Naive B cell (primary cell): ENCODE measurements at regions not wholly inside any gene's neighbourhood (a gene's known extent, or its start where the extent isn't known, plus 50 kb on each side); places are given as distances from the start of the nearest gene placed in this dataset.

Experiments used
- ATAC-seq, 2 donors: fragments of 150-1000 bp; cut with Tn5 transposase; 2 replicates each; pipeline ENCODE4 v1.10.0; 2021; ENCODE audit warnings: low read depth in 2 of 2, mild to moderate bottlenecking in 2 of 2, moderate library complexity in 2 of 2
- DNase-seq: peaks from one replicate; pipeline ENCODE4 v3.0.0; 2022
- H3K27ac Mint-ChIP-seq, 6 donors: one replicate each; pipeline ENCODE4 v1.8.0; 2020 to 2022; ENCODE audit warnings: mild to moderate bottlenecking in 6 of 6, mixed read lengths in 6 of 6, moderate library complexity in 5 of 6, inconsistent platforms in 2 of 6
- H3K27me3 Mint-ChIP-seq, 3 donors: one replicate each; pipeline ENCODE4 v1.8.0; 2021 to 2022; ENCODE audit warnings: mixed read lengths in 3 of 3, mild to moderate bottlenecking in 1 of 3
- H3K36me3 Mint-ChIP-seq, 2 donors: one replicate each; pipeline ENCODE4 v1.8.0; 2020 to 2022; ENCODE audit warnings: mixed read lengths in 2 of 2, inconsistent platforms in 1 of 2, mild to moderate bottlenecking in 1 of 2
- H3K4me1 Mint-ChIP-seq, 3 donors: one replicate each; pipeline ENCODE4 v1.8.0; 2020 to 2022; ENCODE audit warnings: mixed read lengths in 3 of 3, inconsistent platforms in 1 of 3, mild to moderate bottlenecking in 1 of 3, moderate library complexity in 1 of 3
- H3K4me3 Mint-ChIP-seq, 8 donors: one replicate each; pipeline ENCODE4 v1.8.0; 2020 to 2022; ENCODE audit warnings: mild to moderate bottlenecking in 8 of 8, mixed read lengths in 8 of 8, moderate library complexity in 8 of 8, inconsistent platforms in 2 of 8
- H3K9me3 Mint-ChIP-seq, 7 donors: one replicate each; pipeline ENCODE4 v1.8.0; 2020 to 2022; ENCODE audit warnings: mixed read lengths in 7 of 7, mild to moderate bottlenecking in 5 of 7, inconsistent platforms in 2 of 7, moderate library complexity in 1 of 7

DNA sequence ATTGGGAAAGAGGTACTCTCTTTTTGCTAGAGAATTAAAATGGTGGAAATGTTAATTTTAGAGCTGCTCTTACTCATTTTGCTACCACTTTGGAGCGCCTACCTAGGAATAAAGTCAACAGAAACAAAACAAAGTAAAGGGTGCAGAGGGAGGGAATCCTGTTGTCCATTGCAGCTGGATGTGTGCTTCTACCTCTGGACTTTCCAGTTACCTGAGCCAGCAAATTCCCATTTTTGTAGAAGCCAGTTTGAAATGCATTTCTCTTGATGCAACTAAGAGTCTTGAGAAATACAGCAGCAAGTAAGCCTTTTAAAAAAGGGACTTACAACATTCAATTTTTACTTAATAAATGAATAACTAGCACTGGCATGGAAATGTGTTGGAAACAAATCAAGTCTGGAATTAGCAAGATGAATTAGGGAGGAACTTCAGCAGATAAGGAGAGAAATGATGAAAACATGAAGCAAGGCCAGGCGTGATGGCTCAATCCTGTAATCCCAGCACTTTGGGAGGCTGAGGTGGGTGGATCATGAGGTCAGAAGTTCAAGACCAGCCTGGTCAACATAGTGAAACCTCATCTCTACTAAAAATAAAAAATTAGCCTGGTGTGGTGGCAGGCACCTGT, 113.5 kb upstream of the CTTNBP2 start:
- peaks cover 3 to 6% (median 4%) of the 10 kb centered on the region in 7 donors for H3K9me3 Mint-ChIP-seq
- H3K4me1 Mint-ChIP-seq: no peaks in the 10 kb centered on the region
- DNase-seq: no peak
- H3K36me3 Mint-ChIP-seq: no peaks in the 10 kb centered on the region
- H3K27ac Mint-ChIP-seq: no peak overlapping the region
- no peak overlapping the region for H3K4me3 Mint-ChIP-seq
- no peaks in the 10 kb centered on the region for H3K27me3 Mint-ChIP-seq
- ATAC-seq: no peak

DNA sequence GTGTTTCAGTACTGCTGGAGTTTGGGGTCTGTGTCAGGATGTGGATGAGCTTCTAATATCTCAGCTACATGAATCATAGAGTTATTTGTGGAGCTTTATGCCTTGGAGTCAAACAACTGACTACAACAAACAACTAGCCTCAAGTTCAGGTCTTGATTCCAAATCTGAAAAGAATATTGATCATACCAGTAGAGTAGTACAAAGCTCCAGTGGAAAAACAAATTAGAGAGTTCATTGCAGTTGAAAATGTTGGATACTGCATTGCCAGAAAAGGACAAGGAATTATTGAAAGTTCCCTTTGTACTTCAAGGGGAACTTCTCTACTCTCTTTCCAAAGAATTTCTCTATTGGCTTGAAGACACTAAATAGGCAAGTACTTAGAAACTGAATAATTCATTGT, 117.6 kb upstream of the CTTNBP2 start:
- DNase-seq (no peak), ATAC-seq (no peak)
- Mint-ChIP-seq H3K27ac (no peak overlapping the region), H3K36me3 (no peaks in the 10 kb centered on the region), H3K9me3 (peaks cover 0 to 6% (median 0%) of the 10 kb centered on the region in 7 donors), H3K27me3 (no peaks in the 10 kb centered on the region), H3K4me3 (no peak overlapping the region), H3K4me1 (no peaks in the 10 kb centered on the region)

DNA sequence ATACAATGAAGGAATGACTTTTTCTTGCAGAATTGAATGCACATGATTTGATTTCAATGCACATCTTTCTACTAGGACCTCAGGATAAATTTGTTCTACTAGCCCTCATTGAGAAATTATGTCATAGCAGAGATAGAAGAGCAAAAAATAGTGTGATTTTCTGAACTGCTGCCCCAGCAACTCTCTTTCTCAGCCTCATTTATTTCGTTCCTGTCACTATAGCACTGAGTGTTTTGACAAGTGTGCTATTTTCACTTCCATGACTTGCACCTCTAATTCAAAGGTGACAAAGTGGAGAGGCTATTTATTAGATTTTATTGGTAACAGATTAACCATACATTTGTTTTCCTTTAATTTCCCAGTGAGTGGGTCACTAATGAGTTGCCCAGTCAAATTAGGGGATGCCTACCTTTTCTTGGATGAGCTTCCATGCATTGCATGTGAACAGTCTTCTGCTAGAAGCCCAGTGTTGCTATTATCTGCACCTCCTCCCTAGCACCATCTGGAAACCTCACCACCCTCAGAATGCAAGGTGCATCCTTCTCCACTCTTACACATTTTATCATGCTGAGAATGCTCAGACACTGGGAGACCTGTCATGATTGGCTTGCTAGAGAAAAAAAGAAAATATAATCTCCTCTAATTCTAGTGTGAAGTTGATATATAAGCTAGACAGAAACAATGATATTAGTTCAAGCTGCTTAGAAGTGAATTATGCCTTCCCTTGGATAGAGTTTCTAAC, 119.6 kb upstream of the CTTNBP2 start:
- DNase-seq (no peak), ATAC-seq (no peak)
- Mint-ChIP-seq H3K27me3 (no peaks in the 10 kb centered on the region), H3K9me3 (peaks cover 0 to 5% (median 0%) of the 10 kb centered on the region in 7 donors), H3K4me3 (no peak overlapping the region), H3K36me3 (no peaks in the 10 kb centered on the region), H3K4me1 (no peaks in the 10 kb centered on the region), H3K27ac (no peak overlapping the region)

DNA sequence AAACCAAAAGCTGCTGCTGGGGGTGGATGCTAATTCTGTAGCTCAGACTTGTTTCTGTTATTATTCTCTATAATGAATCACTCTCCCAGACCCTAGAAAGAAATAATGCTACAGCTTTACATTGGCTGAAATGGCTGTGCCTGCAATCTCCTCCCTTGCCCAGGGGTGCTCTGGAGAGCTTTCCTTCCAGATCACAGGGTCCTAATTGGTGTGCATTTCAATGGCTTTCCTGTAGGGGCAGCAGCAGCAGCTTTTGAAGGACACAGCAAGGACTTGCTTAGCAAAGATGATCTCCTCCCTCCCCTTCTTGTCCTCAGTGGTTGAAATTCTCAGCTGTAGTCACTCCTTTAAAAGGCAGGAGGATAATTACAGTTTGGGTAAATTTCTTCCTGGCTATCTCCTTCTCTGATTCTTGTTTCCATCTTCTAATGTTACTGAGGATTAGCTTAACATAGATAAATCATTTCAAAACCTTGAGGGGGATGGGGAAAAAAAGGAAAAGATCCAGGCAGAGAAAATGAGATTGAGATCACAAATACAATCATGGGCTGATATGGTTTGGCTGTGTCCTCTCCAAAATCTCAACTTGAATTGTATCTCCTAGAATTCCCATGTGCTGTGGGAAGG, 120.2 kb upstream of the CTTNBP2 start:
- Mint-ChIP-seq H3K27ac (no peak overlapping the region), H3K4me1 (no peaks in the 10 kb centered on the region), H3K27me3 (no peaks in the 10 kb centered on the region), H3K4me3 (no peak overlapping the region), H3K9me3 (peaks cover 0 to 5% (median 0%) of the 10 kb centered on the region in 7 donors), H3K36me3 (no peaks in the 10 kb centered on the region)
- DNase-seq (no peak), ATAC-seq (no peak)

- ATAC-seq: no peak
- Mint-ChIP-seq H3K27me3 (no peaks in the 10 kb centered on the region), H3K4me3 (no peak overlapping the region), H3K36me3 (no peaks in the 10 kb centered on the region), H3K4me1 (no peaks in the 10 kb centered on the region), H3K9me3 (peaks cover 0 to 5% (median 0%) of the 10 kb centered on the region in 7 donors), H3K27ac (no peak overlapping the region)
- DNase-seq: no peak
These were observed 122.8 kb upstream of the CTTNBP2 start for GRCh38 chr7:117995850-117996650.

DNA sequence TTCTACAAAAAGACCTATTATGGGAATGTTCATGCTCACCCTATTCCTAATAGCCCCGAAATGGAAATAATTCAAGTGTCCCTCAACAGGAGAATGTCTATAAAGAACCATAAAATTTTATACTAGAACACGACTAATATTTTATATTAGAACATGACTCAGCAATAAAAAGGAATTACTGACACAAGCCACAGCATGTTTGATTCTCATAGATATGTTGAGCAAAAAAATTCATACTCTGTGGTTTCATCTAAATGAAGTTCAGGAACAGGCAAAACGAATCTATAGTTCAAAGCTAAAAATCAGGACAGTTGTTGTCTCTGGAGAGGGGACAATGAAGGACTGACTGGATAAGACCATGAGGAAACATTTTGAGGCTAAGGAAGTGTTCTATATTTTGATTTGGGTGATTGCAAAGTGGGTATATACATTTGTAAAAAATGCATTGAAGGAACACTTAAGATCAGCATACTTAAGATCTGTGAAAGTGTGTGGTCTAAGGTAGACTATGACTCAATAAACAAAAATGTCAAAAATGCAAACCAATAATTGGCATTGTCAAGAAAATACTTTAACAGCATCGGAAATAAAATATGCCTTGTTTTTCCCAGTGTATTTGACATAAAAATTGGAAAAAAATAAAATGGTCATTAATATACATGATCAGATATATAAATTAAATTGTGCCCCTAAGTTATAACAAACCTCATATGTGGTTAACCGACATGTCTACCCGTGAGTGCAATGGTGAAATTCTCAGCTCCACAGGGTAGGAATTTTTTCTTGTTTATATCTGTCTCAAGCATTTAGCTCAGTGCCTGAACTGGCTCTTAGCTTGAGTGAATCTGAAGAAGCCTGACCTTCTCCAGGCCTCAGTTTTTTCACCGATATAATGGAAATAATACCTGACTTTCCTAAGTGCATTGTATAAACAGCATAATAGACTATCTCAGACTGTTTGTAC, 124.9 kb upstream of the CTTNBP2 start:
- Mint-ChIP-seq H3K4me1 (no peaks in the 10 kb centered on the region), H3K4me3 (no peak overlapping the region), H3K27me3 (peaks cover 0 to 4% (median 0%) of the 10 kb centered on the region in 3 donors), H3K9me3 (peaks cover 0 to 5% (median 0%) of the 10 kb centered on the region in 7 donors), H3K27ac (no peak overlapping the region), H3K36me3 (no peaks in the 10 kb centered on the region)
- DNase-seq: no peak
- ATAC-seq: no peak

GRCh38 chr7:118000480-118001202, 127.4 kb upstream of the CTTNBP2 start:
- DNase-seq: no peak
- Mint-ChIP-seq H3K4me1 (no peaks in the 10 kb centered on the region), H3K27me3 (peaks cover 0 to 8% (median 4%) of the 10 kb centered on the region in 3 donors), H3K27ac (no peak overlapping the region), H3K9me3 (peaks cover 0 to 5% (median 0%) of the 10 kb centered on the region in 7 donors), H3K36me3 (no peaks in the 10 kb centered on the region), H3K4me3 (no peak overlapping the region)
- ATAC-seq: no peak

- no peak overlapping the region for H3K27ac Mint-ChIP-seq
- H3K9me3 Mint-ChIP-seq: peaks cover 0 to 7% (median 4%) of the 10 kb centered on the region in 7 donors
- no peaks in the 10 kb centered on the region for H3K4me1 Mint-ChIP-seq
- H3K36me3 Mint-ChIP-seq: no peaks in the 10 kb centered on the region
- ATAC-seq: no peak
- H3K27me3 Mint-ChIP-seq: peaks cover 0 to 8% (median 4%) of the 10 kb centered on the region in 3 donors
- DNase-seq: no peak
- no peak overlapping the region for H3K4me3 Mint-ChIP-seq
These were observed 130.2 kb upstream of the CTTNBP2 start for GRCh38 chr7:118003476-118003875.

DNA sequence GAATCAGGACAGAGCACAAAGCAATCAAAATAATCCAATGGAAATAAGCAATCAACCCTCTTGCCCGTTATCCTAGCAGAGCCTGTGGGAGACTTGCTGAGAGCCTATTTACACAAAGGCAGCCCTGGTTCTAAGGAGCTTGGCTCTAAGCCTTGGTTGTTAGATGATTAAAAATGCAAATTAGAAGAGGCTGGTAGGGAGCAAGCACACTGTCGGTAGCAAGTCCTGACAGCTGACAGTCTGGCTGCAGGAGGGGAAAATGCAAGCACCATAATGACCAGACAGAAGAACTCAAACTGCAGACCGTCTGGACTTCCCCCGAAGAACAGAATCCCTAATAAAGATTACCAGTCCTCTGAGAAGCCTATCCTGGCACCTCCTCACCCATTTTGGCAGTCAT, 131.8 kb upstream of the CTTNBP2 start:
- Mint-ChIP-seq H3K9me3 (peaks cover 0 to 9% (median 4%) of the 10 kb centered on the region in 7 donors), H3K27ac (no peak overlapping the region), H3K4me3 (no peak overlapping the region), H3K36me3 (no peaks in the 10 kb centered on the region), H3K4me1 (no peaks in the 10 kb centered on the region), H3K27me3 (peaks cover 0 to 8% (median 4%) of the 10 kb centered on the region in 3 donors)
- no peak for ATAC-seq
- no peak for DNase-seq

DNA sequence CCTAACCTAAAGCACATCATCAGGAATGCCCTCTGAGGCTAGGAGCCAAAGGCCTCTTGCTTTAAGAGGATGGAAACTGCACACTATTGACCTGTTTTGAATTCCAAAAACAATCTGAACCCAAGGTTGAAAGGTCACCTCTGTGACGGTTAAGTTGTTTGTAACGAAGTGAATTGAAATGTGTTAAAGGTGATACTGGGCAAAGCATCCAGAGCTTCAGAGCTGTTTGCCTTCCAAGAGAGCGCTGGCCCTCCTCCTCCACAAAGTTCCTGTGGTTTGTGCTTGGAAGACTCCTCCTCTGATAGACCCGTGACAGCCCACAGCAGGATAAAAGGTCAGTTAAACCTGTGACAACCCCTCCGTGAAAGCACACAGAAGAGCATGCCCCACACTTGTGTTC, 133.7 kb upstream of the CTTNBP2 start:
- Mint-ChIP-seq H3K36me3 (no peaks in the 10 kb centered on the region), H3K9me3 (peaks cover 2 to 9% (median 6%) of the 10 kb centered on the region in 7 donors), H3K4me1 (no peaks in the 10 kb centered on the region), H3K27ac (no peak overlapping the region), H3K27me3 (peaks cover 0 to 8% (median 4%) of the 10 kb centered on the region in 3 donors), H3K4me3 (no peak overlapping the region)
- DNase-seq (no peak), ATAC-seq (no peak)

DNA sequence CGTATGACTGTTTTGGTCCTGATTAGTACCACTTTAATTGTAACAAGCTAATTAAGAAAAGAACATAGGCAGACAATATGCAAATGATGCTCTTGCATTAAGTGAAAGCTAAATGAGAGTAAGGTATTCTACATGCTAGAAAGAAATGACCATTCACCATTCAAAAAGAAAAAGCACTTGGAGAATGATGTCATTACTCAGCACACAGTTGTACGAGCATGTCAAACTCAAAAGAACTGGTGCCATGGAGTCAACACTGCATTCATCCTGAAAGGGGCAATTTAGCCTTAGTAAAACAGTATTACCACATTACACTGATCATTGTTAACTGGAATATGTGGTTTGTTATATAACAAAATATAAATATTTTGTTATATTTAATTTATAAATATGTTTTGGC, 136.2 kb upstream of the CTTNBP2 start:
- no peaks in the 10 kb centered on the region for H3K27me3 Mint-ChIP-seq
- no peaks in the 10 kb centered on the region for H3K36me3 Mint-ChIP-seq
- no peaks in the 10 kb centered on the region for H3K4me1 Mint-ChIP-seq
- DNase-seq (no peak), ATAC-seq (no peak)
- H3K4me3 Mint-ChIP-seq: no peak overlapping the region
- H3K9me3 Mint-ChIP-seq: peaks cover 2 to 11% (median 4%) of the 10 kb centered on the region in 7 donors
- no peak overlapping the region for H3K27ac Mint-ChIP-seq

- no peak overlapping the region for H3K4me3 Mint-ChIP-seq
- no peaks in the 10 kb centered on the region for H3K4me1 Mint-ChIP-seq
- peaks cover 2 to 8% (median 5%) of the 10 kb centered on the region in 7 donors for H3K9me3 Mint-ChIP-seq
- H3K27ac Mint-ChIP-seq: no peak overlapping the region
- no peak for DNase-seq
- no peaks in the 10 kb centered on the region for H3K36me3 Mint-ChIP-seq
- H3K27me3 Mint-ChIP-seq: no peaks in the 10 kb centered on the region
- no peak for ATAC-seq
These were observed 138.4 kb upstream of the CTTNBP2 start for GRCh38 chr7:118011652-118012051.
